Cardiac septum (tissue), 1 donor: ENCODE measurements at regions not wholly inside any gene's neighbourhood (a gene's known extent, or its start where the extent isn't known, plus 50 kb on each side); places are given as distances from the start of the nearest gene placed in this dataset.
"Not testable (repeated sequence)": the region's sequence is repeated elsewhere in the genome, so short reads cannot be mapped to it uniquely, and the experiment has no call there.

Experiments
- DNase-seq: peaks from one replicate; pipeline ENCODE4 v3.0.0-alpha.2; 2020; ENCODE audit warnings: low spot score
- intact Hi-C: fragments of 100-400 bp; cut with DNase I; formaldehyde crosslinking; loops from one replicate; pipeline ENCODE4 v1.14.0; 2022
- donor health status: DM: no; HTN: no; CAD: no.

DNA sequence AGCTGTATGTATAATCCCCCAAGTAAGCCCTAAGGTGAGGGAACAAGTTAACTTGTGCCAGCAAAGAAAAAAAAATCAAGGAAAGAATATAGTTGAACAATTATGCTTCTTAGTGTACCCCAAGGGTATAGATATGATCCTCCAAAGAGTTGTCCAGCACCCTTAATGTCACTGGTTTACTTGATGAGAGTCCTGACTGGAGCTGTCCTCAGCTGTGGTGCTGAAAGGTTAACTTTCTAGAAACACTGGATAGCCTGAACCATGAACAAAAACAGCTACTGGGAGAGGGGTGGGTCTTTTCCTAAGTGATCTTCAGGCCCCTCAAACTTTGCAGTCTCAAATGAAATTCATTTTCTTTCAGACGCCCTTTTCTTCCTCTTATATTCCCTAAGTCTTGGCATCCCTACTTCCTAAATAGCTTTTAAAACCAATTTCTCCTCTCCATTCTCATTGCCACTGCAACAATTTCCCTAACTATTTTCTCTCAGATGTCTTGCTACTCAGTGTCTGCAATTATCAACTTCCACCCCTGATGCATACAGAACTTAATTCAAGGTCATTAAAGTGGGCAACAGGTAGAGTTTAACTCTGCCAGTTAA lies 83.5 kb upstream of the PROKR2 start:
- DNase-seq: no peak
- intact Hi-C loops: no loop called here

DNA sequence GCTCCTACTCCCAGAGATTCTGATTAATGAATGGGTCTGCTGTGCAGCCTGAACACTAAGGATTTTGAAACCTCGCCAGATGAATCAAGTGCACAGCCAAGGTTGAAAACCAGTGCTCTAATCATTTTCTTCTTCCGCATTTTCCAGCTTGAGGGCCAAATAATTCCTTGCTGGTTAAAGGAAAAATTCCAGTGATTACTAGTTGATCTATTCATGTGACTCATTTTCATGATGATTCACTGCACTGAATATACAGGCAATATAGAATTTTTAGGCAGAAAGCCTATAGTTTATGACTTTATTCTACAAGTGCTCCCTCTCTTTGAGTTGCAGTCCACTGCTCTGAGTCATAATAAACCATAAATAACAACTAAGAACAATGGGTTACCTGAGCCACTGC lies 80.6 kb upstream of the PROKR2 start:
- DNase-seq: no peak

DNA sequence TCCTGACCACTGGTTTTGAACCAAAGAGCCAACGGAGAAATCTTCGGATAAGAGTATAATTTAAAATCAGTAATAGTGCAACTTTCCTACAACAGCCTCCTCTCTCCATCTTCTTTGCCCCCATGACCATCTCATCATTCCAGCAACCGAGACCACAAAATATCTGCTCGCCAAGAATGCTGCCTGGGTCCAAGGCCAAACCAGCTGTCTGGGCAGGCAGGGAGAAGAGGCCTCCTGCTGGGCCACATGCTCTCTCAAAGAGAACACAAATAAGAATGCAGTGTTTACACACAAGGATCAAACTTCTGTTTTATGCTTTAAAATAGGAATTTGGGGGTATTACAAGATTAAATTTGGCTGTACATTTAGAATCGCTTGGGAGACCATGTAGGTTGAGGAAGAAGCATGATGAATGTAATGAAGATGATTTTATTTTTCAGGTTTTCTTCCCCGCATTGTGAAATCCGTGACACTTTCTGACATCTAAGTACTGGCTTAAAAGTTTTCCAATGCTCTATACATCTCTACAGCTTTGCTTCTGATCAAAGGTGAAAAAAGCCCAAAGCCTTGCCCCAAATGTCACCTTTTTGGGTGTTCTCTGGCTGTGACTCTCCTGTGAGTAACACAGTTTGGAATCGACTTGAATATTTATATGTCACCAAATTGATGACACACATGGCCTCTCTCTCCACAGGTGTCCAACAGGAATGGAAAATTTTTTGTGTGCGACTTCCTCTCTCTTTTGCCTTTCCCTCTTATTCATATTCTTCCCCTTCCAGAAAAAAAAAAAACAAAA lies 79.4 kb upstream of the PROKR2 start:
- intact Hi-C loops: no loop called here
- DNase-seq: no peak

More for the DNA sequence above, 80.6 kb upstream of the PROKR2 start:
- intact Hi-C loops: no loop called here

DNA sequence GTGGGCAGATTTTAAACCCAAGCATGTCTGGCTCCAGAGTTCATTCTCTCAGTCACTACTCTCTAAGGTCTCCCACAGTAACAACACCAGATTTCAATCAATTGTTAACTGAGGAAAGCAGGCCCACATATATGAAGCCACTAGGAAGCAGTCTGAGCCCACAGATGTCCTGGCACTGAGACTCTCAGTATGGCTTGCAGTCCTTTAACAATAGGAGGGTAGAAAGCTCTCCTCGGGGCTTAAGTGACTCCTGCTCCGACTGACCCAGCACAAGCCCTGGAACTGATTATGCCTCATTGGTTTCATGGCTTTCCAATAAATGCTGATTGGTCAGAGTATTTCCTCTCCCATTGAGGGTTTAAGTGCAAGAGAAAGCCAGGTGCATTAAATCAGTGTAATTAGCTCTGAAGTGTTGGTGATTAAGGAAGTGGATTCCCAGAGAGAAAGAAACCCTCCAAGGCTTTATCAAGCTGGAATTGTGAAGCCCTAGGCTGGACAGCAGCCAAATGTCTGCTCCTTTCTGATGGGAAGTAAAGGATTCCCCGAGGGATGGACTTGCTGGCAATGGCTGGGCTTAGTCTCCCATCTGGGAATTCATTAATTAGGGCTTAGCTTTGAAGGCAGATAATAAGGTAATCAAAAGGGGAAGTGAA lies 76.6 kb upstream of the PROKR2 start:
- DNase-seq: no peak

DNA sequence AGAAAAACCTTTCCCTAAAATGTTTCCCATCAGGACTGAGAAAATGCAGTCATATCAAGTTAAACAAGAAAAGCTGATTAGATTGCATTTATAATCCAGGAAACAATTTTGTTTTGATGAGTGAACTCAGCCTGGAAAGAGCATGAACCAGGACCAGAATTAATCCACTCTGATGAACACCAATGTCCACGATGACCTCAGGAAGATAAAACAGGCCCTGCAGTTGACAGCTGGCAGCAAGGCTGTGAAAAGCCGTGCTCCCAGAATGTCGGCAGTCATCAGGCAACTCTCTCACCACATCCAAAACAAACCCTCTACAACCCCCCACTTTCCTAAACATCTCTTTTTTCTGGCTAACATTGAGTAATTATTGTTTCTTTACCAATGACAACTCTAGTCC lies 74.0 kb upstream of the PROKR2 start:
- intact Hi-C loops: no loop called here

More for the DNA sequence above, 76.6 kb upstream of the PROKR2 start:
- intact Hi-C loops: no loop called here

DNA sequence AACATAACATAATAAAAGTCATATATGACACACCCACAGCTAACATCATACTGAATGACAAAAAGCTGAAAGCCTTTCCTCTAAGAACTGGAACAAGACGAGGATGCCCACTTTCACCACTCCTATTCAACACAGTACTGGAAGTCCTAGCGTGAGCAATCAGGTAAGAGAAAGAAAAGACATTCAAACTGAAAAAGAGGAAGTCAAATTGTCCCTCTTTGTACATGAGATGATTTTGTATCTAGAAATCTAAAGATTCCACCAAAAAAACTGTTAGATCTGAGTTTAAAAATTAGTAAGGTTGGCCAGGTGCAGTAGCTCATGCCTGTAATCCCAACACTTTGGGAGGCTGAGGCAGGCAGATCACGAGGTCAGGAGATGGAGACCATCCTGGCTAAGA lies 70.1 kb upstream of the PROKR2 start:
- intact Hi-C loops, DNase-seq: not testable (repeated sequence)

More for the DNA sequence above, 74.0 kb upstream of the PROKR2 start:
- no peak for DNase-seq

DNA sequence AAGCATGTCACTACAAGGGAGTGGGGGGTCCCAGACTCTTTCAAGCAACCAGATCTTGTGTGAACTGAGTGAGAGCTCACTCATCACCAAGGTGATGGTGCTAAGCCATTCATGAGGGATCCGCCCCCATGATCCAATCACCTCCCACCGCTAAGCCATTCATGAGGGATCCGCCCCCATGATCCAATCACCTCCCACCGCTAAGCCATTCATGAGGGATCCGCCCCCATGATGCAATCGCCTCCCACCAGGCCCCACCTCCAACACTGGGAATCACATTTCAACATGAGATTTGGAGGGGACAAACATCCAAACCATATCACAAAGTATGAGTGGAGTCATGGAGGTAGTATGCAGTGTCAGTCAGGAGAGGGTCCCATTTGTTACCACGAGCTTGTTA lies 64.8 kb upstream of the PROKR2 start:
- intact Hi-C loops, DNase-seq: not testable (repeated sequence)

DNA sequence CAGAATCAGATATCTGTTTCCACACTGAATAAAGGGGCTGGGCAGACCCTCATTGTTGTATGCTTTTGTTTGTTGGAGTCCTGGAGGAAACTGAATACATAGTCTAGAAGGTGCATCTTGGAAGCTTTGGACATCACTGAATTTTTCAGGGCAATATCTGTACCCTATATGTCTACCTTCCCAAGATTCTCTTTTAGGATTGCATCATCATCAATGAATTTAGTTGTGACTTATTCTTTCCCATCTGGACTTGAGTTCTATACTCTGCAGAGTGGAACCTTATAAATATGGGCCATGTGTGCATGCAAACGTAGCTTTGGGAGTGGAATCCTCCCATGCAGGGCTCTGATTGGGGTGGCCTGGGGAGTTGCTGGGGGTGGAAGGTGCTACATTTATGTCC lies 60.7 kb upstream of the PROKR2 start:
- intact Hi-C loops: no loop called here
- DNase-seq: no peak

DNA sequence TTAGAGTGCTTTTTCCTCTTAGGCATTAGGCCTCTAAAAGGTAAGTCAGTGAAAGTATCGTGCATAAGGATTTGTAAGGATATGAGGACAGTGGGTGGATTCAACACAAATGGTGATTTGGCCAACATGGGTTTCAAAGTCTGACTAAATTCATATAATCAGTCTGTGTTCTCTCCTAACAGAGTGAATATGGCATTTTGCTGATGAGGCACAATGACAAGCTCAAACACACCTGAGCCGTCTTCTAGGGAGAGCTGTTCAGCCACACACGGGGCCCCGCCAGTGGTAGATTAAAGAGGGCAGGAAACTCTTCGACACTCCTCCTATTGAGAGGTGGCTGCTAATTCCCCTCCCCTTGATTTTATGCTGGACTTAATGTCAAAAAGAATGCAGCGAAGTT lies 59.5 kb upstream of the PROKR2 start:
- DNase-seq: no peak
- intact Hi-C loops: no loop called here

DNA sequence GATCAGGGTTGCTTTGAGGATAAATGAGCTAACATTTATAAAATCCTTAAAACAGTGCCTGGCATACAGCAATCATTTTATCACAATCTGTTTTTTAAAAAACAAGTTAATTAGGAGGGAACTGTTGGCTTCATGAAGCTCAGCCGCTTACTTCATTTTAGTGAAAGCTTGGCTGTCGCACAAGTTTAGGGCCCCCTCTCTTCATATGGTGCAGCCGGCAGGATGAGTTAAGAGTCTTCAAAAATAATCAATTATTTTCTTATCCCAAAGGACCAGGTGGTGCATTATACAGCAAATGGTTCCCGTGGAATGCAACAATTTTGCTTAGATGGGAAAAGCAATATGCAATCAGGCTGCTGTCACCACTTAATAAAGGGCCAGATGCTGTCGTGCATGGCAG lies 57.4 kb upstream of the PROKR2 start:
- no peak for DNase-seq
- intact Hi-C loops: no loop called here

DNA sequence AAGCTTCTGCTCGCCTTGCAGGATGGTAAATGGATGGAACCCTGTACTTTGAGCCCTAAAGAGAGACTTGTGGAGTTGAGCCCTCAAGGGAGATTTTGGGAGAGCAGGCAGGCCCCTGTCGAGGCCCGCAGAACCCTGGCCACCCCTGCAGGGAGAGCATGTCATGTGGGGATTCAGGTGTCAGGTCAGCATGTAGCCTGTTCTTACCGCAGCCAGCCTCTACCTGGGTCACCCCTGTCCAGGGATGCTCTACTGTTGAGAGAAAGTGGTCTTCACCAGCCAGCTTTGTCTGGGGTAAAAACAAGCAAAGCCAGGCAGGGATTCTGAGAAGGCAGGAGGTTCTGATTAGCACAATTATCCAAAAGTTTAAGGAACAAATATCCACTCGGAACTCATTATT lies 55.6 kb upstream of the PROKR2 start:
- intact Hi-C loops: no loop called here
- no peak for DNase-seq

DNA sequence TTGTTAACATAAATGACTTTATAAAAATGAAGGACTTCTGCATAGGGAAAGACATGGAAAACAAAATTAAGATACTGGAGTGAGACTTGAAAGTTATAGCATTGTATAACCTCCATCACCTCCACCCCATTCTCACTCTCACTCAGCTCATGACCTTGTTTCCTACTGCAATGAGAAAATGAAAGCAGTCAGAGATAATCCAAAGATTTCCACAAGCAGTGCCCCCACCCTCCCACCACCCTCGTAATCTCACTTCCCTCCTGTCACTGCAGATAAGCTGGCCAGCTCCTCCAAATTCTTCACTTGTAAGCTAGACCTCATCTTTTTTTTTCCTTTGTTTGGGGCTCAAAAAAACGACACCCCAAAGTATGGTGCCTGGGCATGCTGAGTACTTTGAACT lies 52.9 kb upstream of the PROKR2 start:
- intact Hi-C loops: no loop called here
- no peak for DNase-seq
